RWPE1 (cell line): ENCODE measurements at regions not wholly inside any gene's neighbourhood (a gene's known extent, or its start where the extent isn't known, plus 50 kb on each side); places are given as distances from the start of the nearest gene placed in this dataset.

Experiments
- CTCF ChIA-PET: fragments of 350-600 bp; sonication (Branson Sonifier 250); formaldehyde crosslinking; extraction: SDS; loops from one replicate; lab custom pipeline; 2021; lab: Yijun Ruan, JAX
- POLR2A ChIA-PET: fragments of 400-600 bp; formaldehyde crosslinking; extraction: SDS; loops from one replicate; lab custom pipeline; 2020; ENCODE audit warnings: antibody characterized with exemption; ENCODE audit not compliant: low non-redundant PET; lab: Yijun Ruan, JAX
- DNase-seq: peaks from one replicate; pipeline ENCODE4 v3.0.0; 2012; ENCODE audit warnings: low spot score
- H3K27ac ChIP-seq: fragments of 450-650 bp; 2 replicates; pipeline ENCODE4 v1.5.1; 2017
- CTCF ChIP-seq: fragments of 450-650 bp; conservative IDR thresholded peaks from 2 replicates; pipeline ENCODE4 v1.5.1; 2017; ENCODE audit warnings: low read depth, mild to moderate bottlenecking

- TF ChIP-seq CTCF, result no peak
- ChIA-PET POLR2A (no interaction called here), CTCF (no interaction called here)
- H3K27ac ChIP-seq, result no peak overlapping the region
- no peak for DNase-seq
Observed at GRCh38 chr3:120838441-120839091, 69.4 kb upstream of the STXBP5L start.

GRCh38 chr3:120839120-120839519 is 68.9 kb upstream of the STXBP5L start:
- ChIA-PET POLR2A (no interaction called here), CTCF (no interaction called here)
- DNase-seq, result no peak
- no peak overlapping the region for H3K27ac ChIP-seq
- no peak for TF ChIP-seq CTCF

GRCh38 chr3:120841264-120841663 is 66.7 kb upstream of the STXBP5L start:
- CTCF ChIA-PET, result interaction anchor here (0.7 kb wide), 1 partner anchor 46 kb away, joined by 3 read pairs; no protein-coding TSS in a partner anchor
- no peak for TF ChIP-seq CTCF
- no peak for DNase-seq
- POLR2A ChIA-PET, result no interaction called here
- H3K27ac ChIP-seq, result no peak overlapping the region

GRCh38 chr3:120846073-120846472 is 61.9 kb upstream of the STXBP5L start:
- no peak for TF ChIP-seq CTCF
- DNase-seq, result no peak
- H3K27ac ChIP-seq, result no peak overlapping the region
- CTCF ChIA-PET, result no interaction called here
- POLR2A ChIA-PET, result no interaction called here

- no peak for DNase-seq
- ChIA-PET CTCF (no interaction called here), POLR2A (no interaction called here)
- H3K27ac ChIP-seq, result no peak overlapping the region
- no peak for TF ChIP-seq CTCF
Observed at GRCh38 chr3:120848503-120848902, 59.5 kb upstream of the STXBP5L start.

GRCh38 chr3:120850381-120851295 is 57.4 kb upstream of the STXBP5L start:
- no peak for TF ChIP-seq CTCF
- ChIA-PET POLR2A (no interaction called here), CTCF (interaction anchor here (0.6 kb wide), 1 partner anchor 792 kb away, joined by 3 read pairs; no protein-coding TSS in a partner anchor)
- no peak for DNase-seq
- H3K27ac ChIP-seq, result no peak overlapping the region
